HG03520 (cell line): ENCODE measurements at regions not wholly inside any gene's neighbourhood (a gene's known extent, or its start where the extent isn't known, plus 50 kb on each side); places are given as distances from the start of the nearest gene placed in this dataset.

Source experiments
- ATAC-seq: cut with Tn5 transposase; IDR thresholded peaks from one replicate; pipeline ENCODE4 v1.9.1; 2021; ENCODE audit warnings: mild to moderate bottlenecking, moderate library complexity; ENCODE audit not compliant: unreplicated experiment

GRCh38 chr10:33758299-33758698 lies 423.8 kb upstream of the NRP1 start:
- ATAC-seq = no peak

- ATAC-seq = no peak
Measured at GRCh38 chr10:33754052-33754451, 419.6 kb upstream of the NRP1 start.

GRCh38 chr10:33753389-33753788 lies 418.9 kb upstream of the NRP1 start:
- ATAC-seq = no peak

- ATAC-seq = no peak
Measured at GRCh38 chr10:33749790-33750189, 415.3 kb upstream of the NRP1 start.

- no peak for ATAC-seq
Measured at GRCh38 chr10:33749067-33749735, 414.7 kb upstream of the NRP1 start.

- no peak for ATAC-seq
Measured at GRCh38 chr10:33746836-33747268, 412.4 kb upstream of the NRP1 start.

- ATAC-seq = no peak
Measured at GRCh38 chr10:33746186-33746585, 411.7 kb upstream of the NRP1 start.

GRCh38 chr10:33743429-33743857 lies 409.0 kb upstream of the NRP1 start:
- no peak for ATAC-seq

- no peak for ATAC-seq
Measured at GRCh38 chr10:33739031-33739430, 404.6 kb upstream of the NRP1 start.

GRCh38 chr10:33735464-33735923 lies 401.0 kb upstream of the NRP1 start:
- ATAC-seq = no peak

GRCh38 chr10:33734393-33735155 lies 400.1 kb upstream of the NRP1 start:
- no peak for ATAC-seq

- no peak for ATAC-seq
Measured at GRCh38 chr10:33733058-33733457, 398.6 kb upstream of the NRP1 start.

- no peak for ATAC-seq
Measured at GRCh38 chr10:33732161-33732680, 397.8 kb upstream of the NRP1 start.

GRCh38 chr10:33731322-33731721 lies 396.9 kb upstream of the NRP1 start:
- no peak for ATAC-seq

- ATAC-seq = no peak
Measured at GRCh38 chr10:33725430-33725829, 391.0 kb upstream of the NRP1 start.

GRCh38 chr10:33723181-33723580 lies 388.7 kb upstream of the NRP1 start:
- ATAC-seq = no peak

GRCh38 chr10:33722067-33722466 lies 387.6 kb upstream of the NRP1 start:
- ATAC-seq = no peak

GRCh38 chr10:33721509-33721908 lies 387.0 kb upstream of the NRP1 start:
- ATAC-seq = no peak

- no peak for ATAC-seq
Measured at GRCh38 chr10:33720161-33720560, 385.7 kb upstream of the NRP1 start.

GRCh38 chr10:33719005-33719703 lies 384.7 kb upstream of the NRP1 start:
- no peak for ATAC-seq

GRCh38 chr10:33716501-33717267 lies 382.2 kb upstream of the NRP1 start:
- no peak for ATAC-seq
